SK-N-SH treated with all-trans-retinoic acid at 6 μM for 48 hours (cell line): ENCODE measurements at regions not wholly inside any gene's neighbourhood (a gene's known extent, or its start where the extent isn't known, plus 50 kb on each side); places are given as distances from the start of the nearest gene placed in this dataset.

Source experiments
- ARNTL ChIP-seq: fragments of 450-650 bp; formaldehyde crosslinking; IDR thresholded peaks from 2 replicates; pipeline ENCODE4 v1.5.0; 2020; ENCODE audit warnings: low read depth, mild to moderate bottlenecking, moderate library complexity, borderline replicate concordance
- CREB5 ChIP-seq: fragments of 250-450 bp; sonication (Bioruptor Pico); IDR thresholded peaks from 2 replicates; pipeline ENCODE4 v1.5.1; 2020; ENCODE audit warnings: low read depth, mild to moderate bottlenecking, moderate library complexity
- OSR1 ChIP-seq: fragments of 250-450 bp; sonication (Bioruptor Pico); IDR thresholded peaks from 2 replicates; pipeline ENCODE4 v1.8.0; 2022; ENCODE audit warnings: moderate library complexity, mild to moderate bottlenecking, inconsistent platforms
- PATZ1 ChIP-seq: fragments of 250-450 bp; sonication (Bioruptor Pico); IDR thresholded peaks from 2 replicates; pipeline ENCODE4 v1.8.0; 2020; ENCODE audit warnings: mild to moderate bottlenecking, moderate library complexity, borderline replicate concordance
- POU6F1 ChIP-seq: fragments of 250-450 bp; sonication (Bioruptor Pico); IDR thresholded peaks from 2 replicates; pipeline ENCODE4 v1.8.0; 2021; ENCODE audit warnings: low read depth, mild to moderate bottlenecking, moderate library complexity, borderline replicate concordance
- RARB ChIP-seq: fragments of 250-450 bp; sonication (Bioruptor Pico); IDR thresholded peaks from 2 replicates; pipeline ENCODE4 v1.8.0; 2021; ENCODE audit warnings: mild to moderate bottlenecking, moderate library complexity
- SNAI2 ChIP-seq: fragments of 250-450 bp; sonication (Bioruptor Pico); IDR thresholded peaks from 2 replicates; pipeline ENCODE4 v1.5.0; 2020; ENCODE audit warnings: mild to moderate bottlenecking, moderate library complexity
- TOX ChIP-seq: fragments of 250-450 bp; sonication (Bioruptor Pico); IDR thresholded peaks from 2 replicates; pipeline ENCODE4 v1.8.0; 2021; ENCODE audit warnings: mild to moderate bottlenecking, moderate library complexity, borderline replicate concordance
- ZC3H10 ChIP-seq: fragments of 250-450 bp; sonication (Bioruptor Pico); IDR thresholded peaks from 2 replicates; pipeline ENCODE4 v1.5.1; 2021; ENCODE audit warnings: mild to moderate bottlenecking, moderate library complexity
- ZNF565 ChIP-seq: fragments of 450-650 bp; formaldehyde crosslinking; conservative IDR thresholded peaks from 2 replicates; pipeline ENCODE4 v1.5.0; 2020; ENCODE audit warnings: low read depth, mild to moderate bottlenecking, moderate library complexity
- TF ChIP-seq, protein P1 (sequence below): fragments of 250-450 bp; sonication (Bioruptor Pico); IDR thresholded peaks from 2 replicates; pipeline ENCODE4 v1.5.0; 2020; ENCODE audit warnings: mild to moderate bottlenecking, moderate library complexity

DNA sequence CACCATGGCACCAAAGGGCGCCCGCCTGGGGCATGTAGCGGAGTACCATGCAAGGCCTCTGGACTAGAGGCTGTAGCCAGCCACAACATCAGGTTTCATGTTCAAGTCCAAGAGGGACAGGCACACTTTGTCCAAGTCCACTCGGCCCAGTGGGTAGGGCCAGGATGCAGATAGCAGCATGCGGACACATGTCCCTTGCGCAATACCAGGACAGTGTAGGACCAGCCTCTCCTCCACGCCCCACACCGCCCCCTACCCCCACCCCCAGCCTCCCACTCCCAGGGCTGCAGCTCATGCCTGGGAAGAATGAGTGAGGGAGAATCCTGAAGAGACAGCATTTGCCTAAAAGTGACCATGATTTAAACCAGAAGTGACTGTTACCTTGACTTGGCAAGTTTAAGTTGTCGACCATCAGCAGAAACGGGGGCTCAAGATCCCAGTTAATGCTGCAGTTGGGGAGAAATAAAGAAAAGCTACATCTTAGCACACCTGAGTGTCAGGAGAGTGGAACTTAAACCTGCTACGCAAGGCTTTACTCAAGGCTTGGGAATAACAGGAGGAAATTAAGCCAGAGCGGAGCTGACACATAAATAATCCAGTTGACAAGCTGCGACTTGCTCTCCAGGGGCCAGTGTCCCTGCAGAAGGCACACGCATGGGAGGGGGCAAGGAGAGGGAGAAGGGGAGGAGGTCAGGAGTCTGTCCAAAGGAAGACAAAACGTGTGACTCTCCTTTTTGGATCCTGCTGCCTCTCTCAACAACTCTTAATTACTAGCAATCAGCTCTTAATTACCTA lies 221.7 kb downstream of the BCOR start:
- TF ChIP-seq ARNTL (no peak), PATZ1 (no peak), POU6F1 (CRISPR knock-in tag) (no peak), TOX (CRISPR knock-in tag) (no peak), OSR1 (CRISPR knock-in tag) (no peak), ZNF565 (CRISPR knock-in tag) (no peak), RARB (no peak), CREB5 (CRISPR knock-in tag) (no peak), ZC3H10 (CRISPR knock-in tag) (no peak), SNAI2 (no peak)
- TF ChIP-seq, protein P1, sequence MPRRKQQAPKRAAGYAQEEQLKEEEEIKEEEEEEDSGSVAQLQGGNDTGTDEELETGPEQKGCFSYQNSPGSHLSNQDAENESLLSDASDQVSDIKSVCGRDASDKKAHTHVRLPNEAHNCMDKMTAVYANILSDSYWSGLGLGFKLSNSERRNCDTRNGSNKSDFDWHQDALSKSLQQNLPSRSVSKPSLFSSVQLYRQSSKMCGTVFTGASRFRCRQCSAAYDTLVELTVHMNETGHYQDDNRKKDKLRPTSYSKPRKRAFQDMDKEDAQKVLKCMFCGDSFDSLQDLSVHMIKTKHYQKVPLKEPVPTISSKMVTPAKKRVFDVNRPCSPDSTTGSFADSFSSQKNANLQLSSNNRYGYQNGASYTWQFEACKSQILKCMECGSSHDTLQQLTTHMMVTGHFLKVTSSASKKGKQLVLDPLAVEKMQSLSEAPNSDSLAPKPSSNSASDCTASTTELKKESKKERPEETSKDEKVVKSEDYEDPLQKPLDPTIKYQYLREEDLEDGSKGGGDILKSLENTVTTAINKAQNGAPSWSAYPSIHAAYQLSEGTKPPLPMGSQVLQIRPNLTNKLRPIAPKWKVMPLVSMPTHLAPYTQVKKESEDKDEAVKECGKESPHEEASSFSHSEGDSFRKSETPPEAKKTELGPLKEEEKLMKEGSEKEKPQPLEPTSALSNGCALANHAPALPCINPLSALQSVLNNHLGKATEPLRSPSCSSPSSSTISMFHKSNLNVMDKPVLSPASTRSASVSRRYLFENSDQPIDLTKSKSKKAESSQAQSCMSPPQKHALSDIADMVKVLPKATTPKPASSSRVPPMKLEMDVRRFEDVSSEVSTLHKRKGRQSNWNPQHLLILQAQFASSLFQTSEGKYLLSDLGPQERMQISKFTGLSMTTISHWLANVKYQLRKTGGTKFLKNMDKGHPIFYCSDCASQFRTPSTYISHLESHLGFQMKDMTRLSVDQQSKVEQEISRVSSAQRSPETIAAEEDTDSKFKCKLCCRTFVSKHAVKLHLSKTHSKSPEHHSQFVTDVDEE (CRISPR knock-in tag), result no peak
